Sigmoid colon (tissue), 6 donors: ENCODE measurements at regions not wholly inside any gene's neighbourhood (a gene's known extent, or its start where the extent isn't known, plus 50 kb on each side); places are given as distances from the start of the nearest gene placed in this dataset.

Experiments used
- DNase-seq: peaks from one replicate; pipeline ENCODE4 v3.0.0-alpha.2; 2019
- H3K27ac ChIP-seq, 4 donors: fragments of 200-600 bp; sonication (generic); one replicate each; pipeline ENCODE4 v1.5.1; 2016 to 2019; ENCODE audit warnings: mild to moderate bottlenecking in 1 of 4
- H3K27me3 ChIP-seq, 3 donors: fragments of 200-600 bp; sonication (generic); one replicate each; pipeline ENCODE4 v1.5.1; 2019; ENCODE audit warnings: mild to moderate bottlenecking in 1 of 3
- H3K36me3 ChIP-seq, 4 donors: fragments of 200-600 bp; sonication (generic); one replicate each; pipeline ENCODE4 v1.5.1; 2016 to 2019
- H3K4me1 ChIP-seq, 4 donors: fragments of 200-600 bp; sonication (generic); one replicate each; pipeline ENCODE4 v1.5.1; 2017 to 2019
- H3K4me3 ChIP-seq, 4 donors: fragments of 200-600 bp; sonication (generic); one replicate each; pipeline ENCODE4 v1.5.1; 2017 to 2019; ENCODE audit warnings: mild to moderate bottlenecking in 2 of 4, moderate library complexity in 1 of 4
- H3K9me3 ChIP-seq, 4 donors: fragments of 200-600 bp in 3 of 4; sonication (generic) in 3 of 4; one replicate each; pipeline versions ENCODE4 v1.5.1 to v1.6.1; 2013 to 2019
- CTCF ChIP-seq, 4 experiments: fragments of 450-650 bp in 3 of 4; fragments of 200-600 bp in 1 of 4; IDR thresholded peaks; one replicate each; pipeline ENCODE4 v1.5.1; 2016 to 2019; ENCODE audit warnings: antibody characterized with exemption in 4 of 4, mild to moderate bottlenecking in 3 of 4, moderate library complexity in 2 of 4
- EP300 ChIP-seq, 4 donors: sonication (generic); formaldehyde crosslinking; IDR thresholded peaks; one replicate each; pipeline ENCODE4 v1.6.1; 2017; ENCODE audit warnings: antibody characterized with exemption in 4 of 4
- POLR2A ChIP-seq, 2 donors: fragments of 450-650 bp; IDR thresholded peaks; one replicate each; pipeline ENCODE4 v1.6.1; 2016; ENCODE audit warnings: antibody characterized with exemption in 2 of 2, mild to moderate bottlenecking in 2 of 2, moderate library complexity in 2 of 2
- POLR2AphosphoS5 ChIP-seq, 4 donors: sonication (generic); formaldehyde crosslinking; IDR thresholded peaks; one replicate each; pipeline ENCODE4 v1.6.1; 2017; ENCODE audit warnings: antibody characterized with exemption in 4 of 4
- WGBS, 2 donors: extraction: QIAGEN DNeasy Blood & Tissue Kit; methylation state at CpG; one replicate each; pipeline ENCODE4 v1.1.7; 2013; 5-methylcytosine and 5-hydroxymethylcytosine counted together
- intact Hi-C: fragments of 100-400 bp; cut with DNase I; formaldehyde crosslinking; loops from one replicate; pipeline ENCODE4 v1.15.1; 2023
- donor health status: healthy with polysubstance abuse.
- donor health status: healthy.

- 51 to 73% methylated on average over 5 of the region's 5 CpGs for WGBS, 2 donors
- H3K9me3 ChIP-seq = no peaks in the 10 kb centered on the region
- no peak overlapping the region for H3K4me3 ChIP-seq
- no peak overlapping the region for H3K27ac ChIP-seq
- TF ChIP-seq POLR2AphosphoS5 (IDR thresholded peaks at IDR 0.05) = no peak
- no peak for TF ChIP-seq EP300 (IDR thresholded peaks at IDR 0.05)
- no peak for TF ChIP-seq POLR2A (IDR thresholded peaks at IDR 0.05)
- no peak for TF ChIP-seq CTCF (IDR thresholded peaks at IDR 0.05)
- H3K36me3 ChIP-seq = no peaks in the 10 kb centered on the region
- no peaks in the 10 kb centered on the region for H3K27me3 ChIP-seq
- no peaks in the 10 kb centered on the region for H3K4me1 ChIP-seq
- DNase-seq = no peak
- intact Hi-C loops = no loop called here
These were observed 107.8 kb upstream of the CD93 start for GRCh38 chr20:23193801-23194384.

DNA sequence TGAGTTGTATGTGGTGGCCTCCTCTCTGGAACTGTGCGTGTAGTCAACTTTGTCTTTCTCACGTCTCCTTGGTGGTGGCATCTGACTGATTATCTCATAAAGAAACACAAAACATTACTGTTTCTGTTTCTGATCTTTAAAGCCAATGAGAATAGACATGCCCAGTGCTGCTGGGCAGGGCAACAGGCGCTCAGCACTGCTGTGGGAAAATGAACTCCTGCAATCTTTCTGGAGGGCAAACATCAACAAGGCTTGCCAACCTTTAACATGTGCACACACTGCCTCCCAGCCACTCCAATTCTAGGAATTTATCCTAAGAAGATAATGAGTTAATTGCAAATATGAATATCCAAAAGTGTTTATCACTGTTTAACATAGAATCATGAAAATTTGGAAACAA lies 106.3 kb upstream of the CD93 start:
- DNase-seq = no peak
- Histone ChIP-seq H3K36me3 (no peaks in the 10 kb centered on the region), H3K4me3 (no peak overlapping the region), H3K27me3 (no peaks in the 10 kb centered on the region), H3K9me3 (no peaks in the 10 kb centered on the region), H3K4me1 (no peaks in the 10 kb centered on the region), H3K27ac (no peak overlapping the region)
- TF ChIP-seq POLR2A (IDR thresholded peaks at IDR 0.05) (no peak), EP300 (IDR thresholded peaks at IDR 0.05) (no peak), POLR2AphosphoS5 (IDR thresholded peaks at IDR 0.05) (no peak), CTCF (IDR thresholded peaks at IDR 0.05) (no peak)
- intact Hi-C loops = no loop called here
- whole genome bisulfite sequencing, 2 donors = 79 to 86% methylated on average over 3 of the region's 3 CpGs

- H3K36me3 ChIP-seq = no peaks in the 10 kb centered on the region
- TF ChIP-seq POLR2AphosphoS5 (IDR thresholded peaks at IDR 0.05) (no peak), EP300 (IDR thresholded peaks at IDR 0.05) (no peak), CTCF (IDR thresholded peaks at IDR 0.05) (no peak), POLR2A (IDR thresholded peaks at IDR 0.05) (no peak)
- H3K27ac ChIP-seq = no peak overlapping the region
- no peaks in the 10 kb centered on the region for H3K9me3 ChIP-seq
- no peak overlapping the region for H3K4me3 ChIP-seq
- WGBS, 2 donors = 74 to 86% methylated on average over 3 of the region's 3 CpGs
- DNase-seq = no peak
- intact Hi-C loops = no loop called here
- no peaks in the 10 kb centered on the region for H3K27me3 ChIP-seq
- H3K4me1 ChIP-seq = no peaks in the 10 kb centered on the region
These were observed 104.4 kb upstream of the CD93 start for GRCh38 chr20:23190557-23190956.

- H3K9me3 ChIP-seq = no peaks in the 10 kb centered on the region
- TF ChIP-seq POLR2A (IDR thresholded peaks at IDR 0.05) (no peak), EP300 (IDR thresholded peaks at IDR 0.05) (no peak)
- intact Hi-C loops = no loop called here
- WGBS, 2 donors = 82 to 90% methylated on average over 9 of the region's 9 CpGs
- no peak overlapping the region for H3K4me3 ChIP-seq
- DNase-seq = no peak
- no peaks in the 10 kb centered on the region for H3K4me1 ChIP-seq
- H3K27ac ChIP-seq = no peak overlapping the region
- H3K27me3 ChIP-seq = no peaks in the 10 kb centered on the region
- H3K36me3 ChIP-seq = no peaks in the 10 kb centered on the region
These were observed 103.7 kb upstream of the CD93 start for GRCh38 chr20:23189854-23190253.

GRCh38 chr20:23189341-23189740 lies 103.2 kb upstream of the CD93 start:
- TF ChIP-seq CTCF (IDR thresholded peaks at IDR 0.05) = no peak
- TF ChIP-seq POLR2AphosphoS5 (IDR thresholded peaks at IDR 0.05) = no peak
- TF ChIP-seq POLR2A (IDR thresholded peaks at IDR 0.05) = no peak
- TF ChIP-seq EP300 (IDR thresholded peaks at IDR 0.05) = no peak

More at GRCh38 chr20:23189341-23189740, 103.2 kb upstream of the CD93 start:
- intact Hi-C loops = no loop called here
- Histone ChIP-seq H3K4me1 (no peaks in the 10 kb centered on the region), H3K27ac (no peak overlapping the region), H3K4me3 (no peak overlapping the region), H3K9me3 (peaks cover 0 to 2% (median 0%) of the 10 kb centered on the region in 4 donors), H3K36me3 (no peaks in the 10 kb centered on the region), H3K27me3 (no peaks in the 10 kb centered on the region)
- DNase-seq = no peak
- WGBS, 2 donors = 88 to 89% methylated on average over 11 of the region's 11 CpGs
